Activated B cell treated with CpG ODN at 0.5 μM for 24 hours (primary cell): ENCODE measurements at regions not wholly inside any gene's neighbourhood (a gene's known extent, or its start where the extent isn't known, plus 50 kb on each side); places are given as distances from the start of the nearest gene placed in this dataset.

ENCODE experiments used
- ATAC-seq: fragments of 200-7000 bp; cut with Tn5 transposase; one replicate; pipeline ENCODE4 v1.10.0; 2021; ENCODE audit warnings: low read depth, mild to moderate bottlenecking, moderate library complexity
- CTCF ChIA-PET: fragments of 350-600 bp; sonication (Branson Sonifier 250); formaldehyde crosslinking; loops from one replicate; lab custom pipeline; 2021; ENCODE audit warnings: antibody characterized with exemption; lab: Charles Lee
- POLR2A ChIA-PET: fragments of 350-600 bp; sonication (Branson Sonifier 250); formaldehyde crosslinking; loops from one replicate; lab custom pipeline; 2021; ENCODE audit warnings: antibody characterized with exemption; lab: Charles Lee
- DNase-seq: peaks from one replicate; pipeline ENCODE4 v3.0.0; 2022
- H3K27ac Mint-ChIP-seq: one replicate; pipeline ENCODE4 v1.8.0; 2020; ENCODE audit warnings: mixed read lengths
- H3K27me3 Mint-ChIP-seq: one replicate; pipeline ENCODE4 v1.8.0; 2021; ENCODE audit warnings: mixed read lengths
- H3K36me3 Mint-ChIP-seq: one replicate; pipeline ENCODE4 v1.8.0; 2021; ENCODE audit warnings: low read depth, mixed read lengths
- H3K4me1 Mint-ChIP-seq: one replicate; pipeline ENCODE4 v1.8.0; 2021; ENCODE audit warnings: mixed read lengths
- H3K4me3 Mint-ChIP-seq: one replicate; pipeline ENCODE4 v1.8.0; 2020; ENCODE audit warnings: mild to moderate bottlenecking, mixed read lengths
- H3K9me3 Mint-ChIP-seq: one replicate; pipeline ENCODE4 v1.8.0; 2020; ENCODE audit warnings: mixed read lengths
- CTCF ChIP-seq: fragments of 200-600 bp; IDR thresholded peaks from one replicate; pipeline ENCODE4 v1.8.0; 2022; ENCODE audit warnings: antibody characterized with exemption, mild to moderate bottlenecking
- intact Hi-C: fragments of 100-400 bp; cut with micrococcal nuclease; formaldehyde crosslinking; loops from one replicate; pipeline ENCODE4 v1.15.1; 2024

GRCh38 chr2:199111458-199111857, 346.3 kb downstream of the SATB2 start:
- no peaks in the 10 kb centered on the region for H3K9me3 Mint-ChIP-seq
- DNase-seq (no peak), ATAC-seq (no peak)
- ChIA-PET POLR2A (no interaction called here), CTCF (no interaction called here)
- no peaks in the 10 kb centered on the region for H3K27me3 Mint-ChIP-seq
- intact Hi-C loops: no loop called here
- no peaks in the 10 kb centered on the region for H3K4me1 Mint-ChIP-seq
- TF ChIP-seq CTCF: no peak
- no peak overlapping the region for H3K4me3 Mint-ChIP-seq
- H3K36me3 Mint-ChIP-seq: no peaks in the 10 kb centered on the region
- no peak overlapping the region for H3K27ac Mint-ChIP-seq

GRCh38 chr2:199108056-199108455, 349.7 kb downstream of the SATB2 start:
- CTCF ChIA-PET: no interaction called here
- TF ChIP-seq CTCF: no peak
- H3K27me3 Mint-ChIP-seq: no peaks in the 10 kb centered on the region
- H3K9me3 Mint-ChIP-seq: no peaks in the 10 kb centered on the region
- no peaks in the 10 kb centered on the region for H3K36me3 Mint-ChIP-seq
- DNase-seq (no peak), ATAC-seq (no peak)
- POLR2A ChIA-PET: no interaction called here
- intact Hi-C loops: no loop called here
- no peaks in the 10 kb centered on the region for H3K4me1 Mint-ChIP-seq
- H3K4me3 Mint-ChIP-seq: no peak overlapping the region
- H3K27ac Mint-ChIP-seq: no peak overlapping the region

GRCh38 chr2:199105826-199106225, 351.9 kb downstream of the SATB2 start:
- no peaks in the 10 kb centered on the region for H3K27me3 Mint-ChIP-seq
- no peaks in the 10 kb centered on the region for H3K4me1 Mint-ChIP-seq
- ChIA-PET POLR2A (no interaction called here), CTCF (no interaction called here)
- ATAC-seq (no peak), DNase-seq (no peak)
- no peak overlapping the region for H3K27ac Mint-ChIP-seq
- intact Hi-C loops: no loop called here
- H3K9me3 Mint-ChIP-seq: no peaks in the 10 kb centered on the region
- no peak for TF ChIP-seq CTCF
- H3K4me3 Mint-ChIP-seq: no peak overlapping the region
- H3K36me3 Mint-ChIP-seq: no peaks in the 10 kb centered on the region

GRCh38 chr2:199101487-199101886, 356.3 kb downstream of the SATB2 start:
- no peaks in the 10 kb centered on the region for H3K36me3 Mint-ChIP-seq
- no peak for TF ChIP-seq CTCF
- H3K4me1 Mint-ChIP-seq: no peaks in the 10 kb centered on the region
- H3K27me3 Mint-ChIP-seq: no peaks in the 10 kb centered on the region
- ChIA-PET POLR2A (no interaction called here), CTCF (no interaction called here)
- DNase-seq (no peak), ATAC-seq (no peak)
- H3K9me3 Mint-ChIP-seq: no peaks in the 10 kb centered on the region
- intact Hi-C loops: no loop called here
- H3K4me3 Mint-ChIP-seq: no peak overlapping the region
- H3K27ac Mint-ChIP-seq: no peak overlapping the region

- Mint-ChIP-seq H3K4me1 (no peaks in the 10 kb centered on the region), H3K27ac (no peak overlapping the region), H3K4me3 (no peak overlapping the region), H3K27me3 (no peaks in the 10 kb centered on the region), H3K36me3 (no peaks in the 10 kb centered on the region), H3K9me3 (no peaks in the 10 kb centered on the region)
- DNase-seq (no peak), ATAC-seq (no peak)
- intact Hi-C loops: no loop called here
- CTCF ChIA-PET: no interaction called here
- TF ChIP-seq CTCF: no peak
- POLR2A ChIA-PET: no interaction called here
These were observed 357.2 kb downstream of the SATB2 start for GRCh38 chr2:199100326-199101110.
